ENCODE measurements at regions not wholly inside any gene's neighbourhood (a gene's known extent, or its start where the extent isn't known, plus 50 kb on each side); places are given as distances from the start of the nearest gene placed in this dataset.

GRCh38 chr13:46491641-46492040, 61.3 kb upstream of the LRCH1 start:
- TF ChIP-seq EZH2 (IDR thresholded peaks at IDR 0.05; ENCODE audit: borderline replicate concordance, low read depth, low read length, severe bottlenecking) (no peak), CTCF (IDR thresholded peaks at IDR 0.05; ENCODE audit: borderline replicate concordance, extremely low read depth, low read length, poor library complexity, severe bottlenecking) (no peak)

All from DND-41 (cell line).